ENCODE measurements at regions not wholly inside any gene's neighbourhood (a gene's known extent, or its start where the extent isn't known, plus 50 kb on each side); places are given as distances from the start of the nearest gene placed in this dataset.
A peak's percentile ranks its signal among the peaks of the same experiment; 100 is the strongest.
"Not testable (repeated sequence)": the region's sequence is repeated elsewhere in the genome, so short reads cannot be mapped to it uniquely, and the experiment has no call there.

DNA sequence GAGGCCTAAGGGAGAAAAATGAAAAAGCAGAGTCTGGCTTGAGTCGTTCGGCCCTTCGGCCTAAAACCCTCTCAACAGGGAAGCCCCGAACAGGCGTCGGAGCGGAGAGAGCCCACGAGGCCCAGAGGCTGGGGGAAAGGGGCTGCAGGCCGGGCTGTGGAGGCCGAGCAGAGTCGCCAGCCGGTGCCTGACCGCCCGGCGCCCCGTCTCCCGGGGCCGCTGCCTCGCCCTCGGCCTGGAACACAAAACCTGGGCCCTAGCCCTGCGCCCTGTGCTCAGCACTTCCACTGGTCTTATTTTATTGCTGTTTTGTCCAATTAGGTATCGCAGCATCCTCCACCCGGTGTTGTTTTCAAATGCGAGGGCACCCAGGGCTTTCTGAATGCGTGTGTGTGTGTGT lies 110.1 kb upstream of the FOXD4L5 start:
- not testable (repeated sequence) for H3K4me3 ChIP-seq (ENCODE audit: low read depth, low read length); DNase-seq (ENCODE audit: low read depth)

DNA sequence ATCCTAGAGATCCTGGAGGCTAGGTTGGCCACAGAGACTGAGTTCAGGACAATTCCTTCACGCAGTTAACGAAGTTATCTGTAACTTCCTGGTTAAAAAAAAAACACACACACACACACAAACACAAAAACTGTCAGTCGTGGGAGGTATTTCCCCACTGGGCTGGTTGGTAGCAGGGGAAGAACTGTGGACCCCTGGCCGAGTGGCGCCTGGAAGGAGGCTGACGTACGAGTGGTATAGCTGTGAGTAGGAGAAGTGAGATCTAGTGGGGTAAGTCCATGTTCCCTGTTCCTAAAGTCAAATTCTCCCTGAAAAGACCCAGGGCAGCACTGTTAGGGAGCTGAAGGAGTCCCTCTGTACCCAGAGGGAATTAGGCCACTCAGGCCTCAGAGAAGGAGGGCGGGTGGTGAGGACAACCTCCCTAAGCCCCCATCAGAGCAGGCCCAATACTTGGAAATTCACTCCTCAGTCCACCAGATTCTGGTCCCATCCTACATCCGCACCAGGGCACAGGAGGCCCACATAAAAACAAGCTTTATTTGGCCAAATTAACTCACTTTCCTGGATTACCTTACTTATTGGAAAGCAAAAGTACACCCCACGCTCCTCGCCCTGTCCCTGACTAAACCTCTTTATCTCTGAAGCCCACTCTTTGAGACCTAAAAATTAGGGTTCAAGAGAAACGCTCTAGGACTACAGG lies 108.3 kb upstream of the FOXD4L5 start:
- not testable (repeated sequence) for H3K4me3 ChIP-seq (ENCODE audit: low read depth, low read length); DNase-seq (ENCODE audit: low read depth)

DNA sequence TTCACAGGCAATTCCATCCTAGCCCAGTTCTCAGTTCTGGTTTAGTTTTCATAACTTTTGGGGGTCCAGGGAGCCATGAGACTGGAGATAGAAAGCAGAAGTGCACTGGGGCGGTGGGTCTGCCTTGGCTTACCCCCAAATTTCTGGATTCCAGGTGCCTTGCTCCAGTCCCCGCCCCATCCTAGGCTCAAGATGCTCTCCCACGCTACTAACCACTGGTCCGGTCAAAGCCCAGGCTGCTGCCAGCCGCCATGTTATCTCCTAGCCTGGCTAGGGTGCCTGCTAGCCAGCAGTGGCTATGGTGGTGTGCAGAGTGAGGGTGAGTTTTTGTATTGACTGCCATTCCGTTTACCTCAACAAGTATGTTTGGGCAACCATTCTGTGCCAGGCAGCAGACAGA lies 107.6 kb upstream of the FOXD4L5 start:
- H3K4me3 ChIP-seq (ENCODE audit: low read depth, low read length); DNase-seq (ENCODE audit: low read depth): not testable (repeated sequence)

DNA sequence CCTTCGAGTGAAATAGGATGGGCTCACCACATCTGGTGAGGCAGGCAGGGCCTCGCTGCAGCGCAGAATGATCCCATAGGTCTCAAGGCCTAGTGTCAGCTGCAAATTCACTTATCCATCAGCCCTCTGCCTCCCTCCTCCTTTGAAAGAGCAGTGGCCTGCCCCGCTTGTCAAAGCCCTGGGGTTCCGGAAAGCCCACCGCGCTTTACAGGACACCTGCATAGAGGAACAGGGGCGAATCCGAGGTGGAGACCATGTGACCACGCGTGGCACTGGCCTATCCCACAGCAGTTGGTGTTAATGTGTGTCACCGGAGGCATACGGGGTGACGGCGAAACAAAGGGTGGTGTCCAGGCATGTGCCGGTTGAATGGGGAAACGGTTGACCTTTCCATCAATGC lies 104.7 kb upstream of the FOXD4L5 start:
- DNase-seq (ENCODE audit: low read depth); H3K4me3 ChIP-seq (ENCODE audit: low read depth, low read length): not testable (repeated sequence)

DNA sequence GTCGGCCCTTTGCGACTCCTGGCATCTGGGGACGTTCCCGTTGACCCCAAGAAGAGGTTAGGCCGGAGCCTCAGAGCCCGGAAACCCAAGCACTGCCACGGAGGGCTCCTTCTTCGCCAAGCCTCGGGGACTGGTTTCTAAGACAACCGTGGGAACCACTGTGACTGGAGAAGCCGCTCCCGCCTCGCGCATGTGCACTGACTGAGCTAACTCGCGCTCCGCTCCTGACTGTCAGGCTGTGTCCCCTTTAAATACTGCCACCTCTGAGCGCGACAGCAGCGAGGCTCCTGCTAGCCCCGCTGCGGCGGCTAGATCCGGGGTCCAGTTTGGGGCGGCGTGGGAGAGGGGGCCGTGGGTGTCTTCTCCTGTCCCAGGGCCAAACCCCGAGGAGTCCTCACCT lies 104.2 kb upstream of the FOXD4L5 start:
- not testable (repeated sequence) for DNase-seq (ENCODE audit: low read depth); H3K4me3 ChIP-seq (ENCODE audit: low read depth, low read length)

DNA sequence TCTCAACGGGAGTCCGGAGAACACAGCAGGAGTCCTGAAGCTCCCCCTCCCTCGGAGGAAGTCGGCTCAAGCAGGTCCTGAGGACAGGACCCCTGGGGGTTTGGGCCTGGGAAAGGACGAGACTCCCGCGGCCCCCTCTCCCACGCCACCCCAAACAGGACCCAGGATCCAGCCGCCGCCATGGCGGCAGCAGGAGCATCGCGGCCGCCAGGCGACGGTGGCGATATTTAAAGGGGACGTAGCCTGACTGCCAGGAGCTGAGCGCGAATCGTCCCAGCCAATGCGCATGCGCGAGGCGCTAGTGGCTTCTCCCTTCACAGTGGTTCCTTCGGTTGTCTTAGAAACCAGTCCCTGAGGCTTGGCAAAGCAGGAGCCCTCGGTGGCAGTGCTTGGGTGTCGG lies 101.7 kb upstream of the FOXD4L5 start:
- DNase-seq (ENCODE audit: low read depth), result peak; percentile 66
- not testable (repeated sequence) for H3K4me3 ChIP-seq (ENCODE audit: low read depth, low read length)

DNA sequence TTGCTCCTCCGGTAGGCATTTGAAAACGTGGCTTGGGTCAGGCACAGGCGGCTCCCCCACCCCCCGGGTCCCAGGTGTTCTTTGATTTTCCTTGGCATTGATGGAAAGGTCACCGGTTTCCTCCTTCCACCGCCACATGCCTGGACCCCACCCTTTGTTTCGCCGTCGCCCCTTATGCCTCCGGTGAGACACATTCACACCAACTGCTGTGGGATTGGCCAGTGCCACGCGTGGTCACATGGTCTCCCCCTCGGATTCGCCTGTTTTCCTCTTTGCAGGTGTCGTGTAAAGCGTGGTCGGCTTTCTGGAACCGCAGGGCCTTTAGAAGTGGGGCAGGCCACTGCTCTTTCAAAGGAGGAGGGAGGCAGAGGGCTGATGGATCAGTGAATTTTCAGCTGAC lies 101.2 kb upstream of the FOXD4L5 start:
- DNase-seq (ENCODE audit: low read depth); H3K4me3 ChIP-seq (ENCODE audit: low read depth, low read length): not testable (repeated sequence)

DNA sequence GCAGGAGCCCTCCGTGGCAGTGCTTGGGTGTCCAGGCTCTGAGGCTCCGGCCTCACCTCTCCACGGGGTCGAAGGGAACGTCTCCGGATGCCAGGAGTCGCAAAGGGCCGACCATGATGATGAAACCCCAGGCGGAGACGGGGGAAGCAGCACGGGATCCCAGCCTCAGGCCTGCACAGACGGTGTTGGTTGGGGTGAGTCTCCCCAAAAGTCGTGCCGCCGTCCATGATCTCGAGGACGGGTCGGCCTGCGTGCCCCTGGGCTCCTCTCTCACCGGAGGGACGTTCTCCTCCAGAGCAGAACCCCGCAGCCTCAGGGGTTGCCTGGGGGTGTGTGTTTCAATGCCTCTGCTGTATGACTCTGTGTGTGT lies 100.6 kb upstream of the FOXD4L5 start:
- H3K4me3 ChIP-seq (ENCODE audit: low read depth, low read length); DNase-seq (ENCODE audit: low read depth): not testable (repeated sequence)

DNA sequence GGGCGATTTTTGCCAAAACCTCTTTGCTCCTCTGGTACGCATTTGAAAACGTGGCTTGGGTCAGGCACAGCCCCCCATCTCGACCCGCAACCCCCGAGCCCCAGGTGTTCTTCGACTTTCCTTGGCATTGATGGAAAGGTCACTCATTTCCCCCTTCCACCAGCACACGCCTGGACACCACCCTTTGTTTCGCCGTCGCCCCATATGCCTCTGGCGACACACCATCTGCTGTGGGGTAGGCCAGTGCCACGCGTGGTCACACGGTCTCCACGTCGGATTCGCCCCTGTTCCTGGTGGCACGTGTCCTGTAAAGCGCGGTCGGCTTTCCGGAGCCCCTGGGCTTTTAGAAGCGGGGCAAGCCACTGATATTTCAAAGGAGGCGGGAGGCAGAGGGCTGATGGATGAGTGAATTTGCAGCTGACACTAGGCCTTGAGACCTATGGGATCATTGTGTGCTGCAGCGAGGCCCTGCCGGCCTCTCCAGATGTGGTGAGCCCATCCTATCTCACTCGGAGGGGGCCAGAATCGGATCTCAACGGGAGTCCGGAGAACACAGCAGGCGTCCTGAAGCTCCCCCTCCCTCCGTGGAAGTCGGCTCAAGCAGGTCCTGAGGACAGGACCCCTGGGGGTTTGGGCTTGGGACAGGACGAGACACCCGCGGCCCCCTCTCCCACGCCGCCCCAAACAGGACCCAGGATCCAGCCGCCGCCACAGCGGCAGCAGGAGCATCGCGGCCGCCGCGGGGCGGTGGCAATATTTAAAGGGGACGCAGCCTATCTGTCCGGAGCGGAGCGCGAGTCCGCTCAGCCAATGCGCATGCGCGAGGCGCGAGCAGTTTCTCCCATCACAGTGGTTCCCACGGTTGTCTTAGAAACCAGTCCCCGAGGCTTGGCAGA lies 100.0 kb upstream of the FOXD4L5 start:
- not testable (repeated sequence) for H3K4me3 ChIP-seq (ENCODE audit: low read depth, low read length); DNase-seq (ENCODE audit: low read depth)

DNA sequence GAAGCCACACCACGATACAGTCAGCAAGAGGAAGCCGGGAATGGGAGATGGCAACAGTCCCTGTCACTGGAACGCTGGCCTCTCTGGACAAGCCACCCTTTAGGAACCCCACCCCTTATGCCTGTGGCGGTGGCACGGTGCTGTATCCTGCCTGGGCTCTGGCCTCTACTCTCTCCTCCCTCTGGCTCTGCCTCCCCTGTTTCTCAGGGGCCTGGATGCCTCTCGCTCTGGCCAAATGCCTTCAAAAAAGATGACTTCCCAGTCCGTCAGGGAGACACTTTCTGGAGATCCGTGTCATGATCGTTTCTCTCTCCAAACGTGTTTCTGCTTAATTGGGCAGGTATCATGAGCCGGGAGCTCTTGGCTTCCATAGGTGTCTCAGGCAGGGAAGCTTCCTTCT lies 99.1 kb upstream of the FOXD4L5 start:
- not testable (repeated sequence) for DNase-seq (ENCODE audit: low read depth); H3K4me3 ChIP-seq (ENCODE audit: low read depth, low read length)

DNA sequence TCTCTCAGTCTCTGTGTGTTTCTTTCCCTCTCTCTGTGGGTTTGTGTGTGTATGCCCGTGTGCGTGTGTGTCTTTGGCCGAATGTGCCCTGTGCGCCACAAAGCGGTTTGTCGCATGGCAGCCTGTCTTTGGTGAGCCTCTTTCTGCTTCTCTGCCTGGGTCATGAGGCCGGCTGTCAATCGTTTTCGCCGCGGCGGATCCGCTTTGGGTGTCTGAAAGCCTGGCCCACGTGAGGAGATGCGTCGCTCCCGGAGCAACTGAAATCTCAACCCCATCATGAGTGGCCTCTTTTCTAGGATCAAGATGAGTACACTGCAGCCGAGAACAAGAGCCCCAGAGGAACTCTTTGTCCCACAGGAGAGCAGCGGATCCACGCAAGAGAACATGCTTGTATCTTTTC lies 98.6 kb upstream of the FOXD4L5 start:
- not testable (repeated sequence) for DNase-seq (ENCODE audit: low read depth)

DNA sequence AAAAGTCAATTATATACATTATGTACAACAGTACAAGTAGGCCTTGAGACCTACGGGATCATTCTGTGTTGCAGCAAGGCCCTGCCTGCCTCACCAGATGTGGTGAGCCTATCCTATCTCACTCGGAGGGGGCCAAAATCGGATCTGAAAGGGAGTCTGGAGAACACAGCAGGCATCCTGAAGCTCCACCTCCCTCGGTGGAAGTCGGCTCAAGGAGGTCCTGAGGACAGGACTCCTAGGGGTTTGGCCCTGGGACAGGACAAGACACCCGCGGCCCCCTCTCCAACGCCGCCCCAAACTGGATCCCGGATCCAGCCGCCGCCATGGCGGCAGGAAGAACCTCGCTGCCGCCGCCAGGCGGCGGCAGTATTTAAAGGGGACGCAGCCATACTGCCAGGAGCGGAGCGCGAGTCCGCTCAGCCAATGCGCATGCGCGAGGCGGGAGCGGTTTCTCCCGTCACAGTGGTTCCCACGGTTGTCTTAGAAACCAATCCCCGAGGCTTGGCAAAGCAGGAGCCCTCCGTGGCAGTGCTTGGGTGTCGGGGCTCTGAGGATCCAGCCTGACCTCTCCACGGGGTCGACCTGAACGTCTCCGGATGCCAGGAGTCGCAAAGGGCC lies 97.8 kb upstream of the FOXD4L5 start:
- DNase-seq (ENCODE audit: low read depth); H3K4me3 ChIP-seq (ENCODE audit: low read depth, low read length): not testable (repeated sequence)

More for the DNA sequence above, 98.6 kb upstream of the FOXD4L5 start:
- H3K4me3 ChIP-seq (ENCODE audit: low read depth, low read length), result not testable (repeated sequence)

All from NB4 (cell line).